ENCODE measurements at regions not wholly inside any gene's neighbourhood (a gene's known extent, or its start where the extent isn't known, plus 50 kb on each side); places are given as distances from the start of the nearest gene placed in this dataset.

DNA sequence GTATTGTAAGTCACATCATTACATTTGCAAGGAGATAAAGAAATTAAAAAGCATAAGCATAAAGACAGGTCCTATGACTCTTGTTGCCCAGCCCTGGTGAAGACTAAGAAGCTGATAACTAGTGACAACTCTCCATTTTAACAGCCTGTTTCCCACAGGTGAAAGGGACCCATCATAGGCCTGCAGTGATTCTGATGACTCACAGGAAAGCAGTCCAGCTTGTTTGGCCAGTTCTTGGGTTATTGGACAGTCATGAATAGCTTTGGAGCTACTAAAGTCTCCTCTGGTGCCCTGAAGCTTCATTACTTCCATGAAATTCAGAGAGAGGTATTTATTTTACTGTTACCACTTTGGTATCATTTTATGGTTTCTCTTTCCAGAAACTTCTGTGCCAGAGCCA lies 55.5 kb upstream of the DYRK2 start:
- TF ChIP-seq SUZ12 (IDR thresholded peaks at IDR 0.05; ENCODE audit: extremely low read depth, insufficient read depth, insufficient read length) = no peak
- TF ChIP-seq YY1 (IDR thresholded peaks at IDR 0.05; ENCODE audit: insufficient read depth, insufficient read length) = no peak
